Liver (tissue), 8 donors: ENCODE measurements at regions not wholly inside any gene's neighbourhood (a gene's known extent, or its start where the extent isn't known, plus 50 kb on each side); places are given as distances from the start of the nearest gene placed in this dataset.

ENCODE experiments used
- DNase-seq: peaks from one replicate; pipeline ENCODE4 v3.0.0-alpha.2; 2017; ENCODE audit warnings: low spot score
- H3K27ac ChIP-seq, 2 donors: one replicate each; pipeline ENCODE4 v1.7.0; 2013; ENCODE audit warnings: inconsistent platforms in 2 of 2, low read length in 2 of 2, control low read depth in 1 of 2, low read depth in 1 of 2, mild to moderate bottlenecking in 1 of 2
- H3K27me3 ChIP-seq, 4 donors: one replicate each; pipeline versions ENCODE4 v1.6.1 to v1.7.0; 2013; ENCODE audit warnings: low read length in 3 of 4, inconsistent platforms in 1 of 4, mild to moderate bottlenecking in 1 of 4, moderate library complexity in 1 of 4; ENCODE audit not compliant: control insufficient read depth in 4 of 4, insufficient read depth in 4 of 4
- H3K36me3 ChIP-seq, 4 donors: one replicate each; pipeline versions ENCODE4 v1.6.1 to v1.7.0; 2013; ENCODE audit warnings: low read length in 3 of 4, mild to moderate bottlenecking in 3 of 4, low read depth in 1 of 4, moderate library complexity in 1 of 4; ENCODE audit not compliant: control insufficient read depth in 4 of 4, insufficient read depth in 3 of 4
- H3K4me1 ChIP-seq, 4 donors: one replicate each; pipeline versions ENCODE4 v1.6.1 to v1.7.0; 2013; ENCODE audit warnings: low read length in 3 of 4, mild to moderate bottlenecking in 3 of 4, moderate library complexity in 1 of 4; ENCODE audit not compliant: control insufficient read depth in 4 of 4, insufficient read depth in 4 of 4
- H3K4me3 ChIP-seq, 3 donors: one replicate each; pipeline versions ENCODE4 v1.6.1 to v1.7.0; 2013; ENCODE audit warnings: low read length in 3 of 3, control low read depth in 1 of 3, low read depth in 1 of 3, mild to moderate bottlenecking in 1 of 3
- H3K9ac ChIP-seq, 2 donors: one replicate each; pipeline ENCODE4 v1.7.0; 2013; ENCODE audit warnings: low read length in 2 of 2, mild to moderate bottlenecking in 2 of 2, moderate library complexity in 2 of 2, control low read depth in 1 of 2, low read depth in 1 of 2
- H3K9me3 ChIP-seq, 4 donors: one replicate each; pipeline versions ENCODE4 v1.6.1 to v1.7.0; 2013; ENCODE audit warnings: low read length in 3 of 4; ENCODE audit not compliant: control insufficient read depth in 4 of 4
- CTCF ChIP-seq: fragments of 150-350 bp; IDR thresholded peaks from 2 replicates; pipeline ENCODE4 v1.5.1; 2017; ENCODE audit warnings: improper control_type of control experiment, low read depth, low read length; ENCODE audit not compliant: missing input control
- EGR1 ChIP-seq, 2 donors: IDR thresholded peaks; 2 replicates each; pipeline ENCODE4 v1.6.1; 2016 to 2018; ENCODE audit warnings: antibody characterized with exemption in 2 of 2, low read depth in 2 of 2
- FOXA1 ChIP-seq: IDR thresholded peaks from 2 replicates; pipeline ENCODE4 v1.6.1; 2016; ENCODE audit warnings: antibody characterized with exemption
- FOXA2 ChIP-seq: IDR thresholded peaks from 2 replicates; pipeline ENCODE4 v1.6.1; 2016; ENCODE audit warnings: antibody characterized with exemption
- GABPA ChIP-seq, 2 donors: IDR thresholded peaks in 1 of 2; conservative IDR thresholded peaks in 1 of 2; 2 replicates each; pipeline ENCODE4 v1.6.1; 2016; ENCODE audit warnings: antibody characterized with exemption in 2 of 2, mild to moderate bottlenecking in 1 of 2, moderate library complexity in 1 of 2
- HNF4A ChIP-seq, 2 donors: conservative IDR thresholded peaks; 2 replicates each; pipeline ENCODE4 v1.6.1; 2016; ENCODE audit warnings: antibody characterized with exemption in 2 of 2, mild to moderate bottlenecking in 2 of 2
- HNF4G ChIP-seq: IDR thresholded peaks from 2 replicates; pipeline ENCODE4 v1.6.1; 2016; ENCODE audit warnings: antibody characterized with exemption
- JUND ChIP-seq, 2 donors: IDR thresholded peaks; 2 replicates each; pipeline ENCODE4 v1.6.1; 2016; ENCODE audit warnings: antibody characterized with exemption in 2 of 2
- NR2F2 ChIP-seq: IDR thresholded peaks from 2 replicates; pipeline ENCODE4 v1.6.1; 2016; ENCODE audit warnings: antibody characterized with exemption
- RAD21 ChIP-seq, 2 donors: IDR thresholded peaks; 2 replicates each; pipeline ENCODE4 v1.6.1; 2016; ENCODE audit warnings: antibody characterized with exemption in 2 of 2, mild to moderate bottlenecking in 2 of 2
- REST ChIP-seq: IDR thresholded peaks from 2 replicates; pipeline ENCODE4 v1.6.1; 2016; ENCODE audit warnings: antibody characterized with exemption, mild to moderate bottlenecking
- RXRA ChIP-seq, 2 donors: IDR thresholded peaks; 2 replicates each; pipeline ENCODE4 v1.6.1; 2017 to 2018; ENCODE audit warnings: antibody characterized with exemption in 2 of 2, mild to moderate bottlenecking in 1 of 2
- SP1 ChIP-seq: IDR thresholded peaks from 2 replicates; pipeline ENCODE4 v1.6.1; 2018; ENCODE audit warnings: antibody characterized with exemption, mild to moderate bottlenecking
- TAF1 ChIP-seq: conservative IDR thresholded peaks from 2 replicates; pipeline ENCODE4 v1.6.1; 2016; ENCODE audit warnings: antibody characterized with exemption, mild to moderate bottlenecking
- YY1 ChIP-seq: IDR thresholded peaks from 2 replicates; pipeline ENCODE4 v1.6.1; 2016; ENCODE audit warnings: antibody characterized with exemption, mild to moderate bottlenecking
- WGBS: extraction: QIAGEN DNeasy Blood & Tissue Kit; methylation state at CpG from one replicate; pipeline ENCODE4 v1.1.7; 2013; 5-methylcytosine and 5-hydroxymethylcytosine counted together
- TF ChIP-seq, protein P1 (sequence below): IDR thresholded peaks from 2 replicates; pipeline ENCODE4 v1.6.1; 2016; ENCODE audit warnings: antibody characterized with exemption
- TF ChIP-seq, protein P2 (sequence below): IDR thresholded peaks from 2 replicates; pipeline ENCODE4 v1.6.1; 2016; ENCODE audit warnings: antibody characterized with exemption
- TF ChIP-seq, protein P3 (sequence below): IDR thresholded peaks from 2 replicates; pipeline ENCODE4 v1.6.1; 2016; ENCODE audit warnings: antibody characterized with exemption
- donor health status: healthy.
- donor health status: healthy.
- donor health status: healthy.
- donor health status: healthy.
- donor health status: healthy.

DNA sequence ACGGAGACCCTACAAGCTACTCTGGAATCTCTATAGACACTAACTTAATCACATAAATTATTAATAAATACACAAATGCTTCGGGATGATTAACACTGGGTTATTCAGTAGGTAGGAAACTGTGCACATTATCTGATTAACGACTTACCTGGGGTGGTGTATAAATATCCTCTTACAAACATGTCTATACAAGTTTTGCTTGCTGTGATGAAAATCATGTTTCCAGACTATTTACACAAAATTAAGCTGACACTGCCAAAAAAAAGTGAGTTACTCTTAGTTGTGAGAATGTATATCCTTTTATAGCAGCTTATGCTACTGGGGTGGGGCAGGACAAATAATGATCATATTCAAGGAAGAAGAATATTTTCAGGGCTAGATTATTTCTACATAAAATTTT is 314.6 kb downstream of the C7orf25 start:
- no peak overlapping the region for H3K9ac ChIP-seq
- H3K36me3 ChIP-seq = no peaks in the 10 kb centered on the region
- H3K4me1 ChIP-seq = no peaks in the 10 kb centered on the region
- WGBS = 74% methylated on average over 3 of the region's 3 CpGs
- no peak overlapping the region for H3K27ac ChIP-seq
- TF ChIP-seq CTCF (no peak), NR2F2 (no peak), HNF4G (no peak), HNF4A (conservative IDR thresholded peaks at IDR 0.05) (no peak), FOXA2 (no peak), TAF1 (no peak), RXRA (IDR thresholded peaks at IDR 0.05) (no peak)
- TF ChIP-seq, protein P1, sequence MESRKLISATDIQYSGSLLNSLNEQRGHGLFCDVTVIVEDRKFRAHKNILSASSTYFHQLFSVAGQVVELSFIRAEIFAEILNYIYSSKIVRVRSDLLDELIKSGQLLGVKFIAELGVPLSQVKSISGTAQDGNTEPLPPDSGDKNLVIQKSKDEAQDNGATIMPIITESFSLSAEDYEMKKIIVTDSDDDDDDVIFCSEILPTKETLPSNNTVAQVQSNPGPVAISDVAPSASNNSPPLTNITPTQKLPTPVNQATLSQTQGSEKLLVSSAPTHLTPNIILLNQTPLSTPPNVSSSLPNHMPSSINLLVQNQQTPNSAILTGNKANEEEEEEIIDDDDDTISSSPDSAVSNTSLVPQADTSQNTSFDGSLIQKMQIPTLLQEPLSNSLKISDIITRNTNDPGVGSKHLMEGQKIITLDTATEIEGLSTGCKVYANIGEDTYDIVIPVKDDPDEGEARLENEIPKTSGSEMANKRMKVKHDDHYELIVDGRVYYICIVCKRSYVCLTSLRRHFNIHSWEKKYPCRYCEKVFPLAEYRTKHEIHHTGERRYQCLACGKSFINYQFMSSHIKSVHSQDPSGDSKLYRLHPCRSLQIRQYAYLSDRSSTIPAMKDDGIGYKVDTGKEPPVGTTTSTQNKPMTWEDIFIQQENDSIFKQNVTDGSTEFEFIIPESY = no peak
- TF ChIP-seq, protein P2, sequence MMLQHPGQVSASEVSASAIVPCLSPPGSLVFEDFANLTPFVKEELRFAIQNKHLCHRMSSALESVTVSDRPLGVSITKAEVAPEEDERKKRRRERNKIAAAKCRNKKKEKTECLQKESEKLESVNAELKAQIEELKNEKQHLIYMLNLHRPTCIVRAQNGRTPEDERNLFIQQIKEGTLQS = no peak
- DNase-seq = no peak
- no peaks in the 10 kb centered on the region for H3K27me3 ChIP-seq
- H3K4me3 ChIP-seq = no peak overlapping the region
- H3K9me3 ChIP-seq = peaks cover 0 to 6% (median 2%) of the 10 kb centered on the region in 4 donors

DNA sequence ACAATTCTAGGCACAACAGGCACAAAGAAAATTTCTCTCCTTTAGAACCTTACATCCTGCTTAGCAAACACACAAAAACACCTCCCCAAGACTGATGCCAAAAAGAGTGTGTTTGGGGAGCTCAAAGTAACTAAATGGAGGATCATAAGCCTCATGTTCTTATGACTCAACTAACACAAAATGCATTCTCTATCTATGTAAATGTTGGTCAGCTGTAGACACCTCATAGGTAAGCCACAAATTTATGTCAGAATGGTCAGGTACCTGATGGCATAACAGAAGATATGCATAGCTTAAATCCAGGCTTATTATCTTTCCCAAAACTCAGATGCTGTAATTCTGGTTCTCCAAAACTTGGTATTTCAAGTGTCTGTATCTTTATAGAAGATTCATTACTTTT is 315.1 kb downstream of the C7orf25 start:
- no peaks in the 10 kb centered on the region for H3K4me1 ChIP-seq
- H3K36me3 ChIP-seq = no peaks in the 10 kb centered on the region
- no peak overlapping the region for H3K9ac ChIP-seq
- no peak for DNase-seq
- no peak for TF ChIP-seq RXRA (IDR thresholded peaks at IDR 0.05)
- no peak for TF ChIP-seq SP1
- no peak for TF ChIP-seq RAD21 (IDR thresholded peaks at IDR 0.05)
- no peak for TF ChIP-seq YY1
- TF ChIP-seq, protein P2 = no peak
- no peak for TF ChIP-seq EGR1 (IDR thresholded peaks at IDR 0.05; ENCODE audit: low read depth in 2 of 2)
- TF ChIP-seq, protein P1 = no peak
- no peak for TF ChIP-seq REST
- TF ChIP-seq FOXA2 = no peak
- TF ChIP-seq JUND (IDR thresholded peaks at IDR 0.05) = no peak
- TF ChIP-seq HNF4G = no peak
- TF ChIP-seq FOXA1 = no peak
- no peak for TF ChIP-seq CTCF
- TF ChIP-seq, protein P3, sequence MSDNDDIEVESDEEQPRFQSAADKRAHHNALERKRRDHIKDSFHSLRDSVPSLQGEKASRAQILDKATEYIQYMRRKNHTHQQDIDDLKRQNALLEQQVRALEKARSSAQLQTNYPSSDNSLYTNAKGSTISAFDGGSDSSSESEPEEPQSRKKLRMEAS = no peak
- no peak for TF ChIP-seq GABPA (IDR thresholded peaks at IDR 0.05 in 1 of 2, conservative IDR thresholded peaks at IDR 0.05 in 1 of 2)
- H3K27me3 ChIP-seq = no peaks in the 10 kb centered on the region
- no peak overlapping the region for H3K27ac ChIP-seq
- no peak overlapping the region for H3K4me3 ChIP-seq
- H3K9me3 ChIP-seq = peaks cover 0 to 6% (median 3%) of the 10 kb centered on the region in 4 donors
